Ecto neural progenitor cell (in vitro differentiated cells): ENCODE measurements at regions not wholly inside any gene's neighbourhood (a gene's known extent, or its start where the extent isn't known, plus 50 kb on each side); places are given as distances from the start of the nearest gene placed in this dataset.

Source experiments
- DNase-seq: peaks from one replicate; pipeline ENCODE4 v3.0.0-alpha.2; 2018; ENCODE audit warnings: low spot score

DNA sequence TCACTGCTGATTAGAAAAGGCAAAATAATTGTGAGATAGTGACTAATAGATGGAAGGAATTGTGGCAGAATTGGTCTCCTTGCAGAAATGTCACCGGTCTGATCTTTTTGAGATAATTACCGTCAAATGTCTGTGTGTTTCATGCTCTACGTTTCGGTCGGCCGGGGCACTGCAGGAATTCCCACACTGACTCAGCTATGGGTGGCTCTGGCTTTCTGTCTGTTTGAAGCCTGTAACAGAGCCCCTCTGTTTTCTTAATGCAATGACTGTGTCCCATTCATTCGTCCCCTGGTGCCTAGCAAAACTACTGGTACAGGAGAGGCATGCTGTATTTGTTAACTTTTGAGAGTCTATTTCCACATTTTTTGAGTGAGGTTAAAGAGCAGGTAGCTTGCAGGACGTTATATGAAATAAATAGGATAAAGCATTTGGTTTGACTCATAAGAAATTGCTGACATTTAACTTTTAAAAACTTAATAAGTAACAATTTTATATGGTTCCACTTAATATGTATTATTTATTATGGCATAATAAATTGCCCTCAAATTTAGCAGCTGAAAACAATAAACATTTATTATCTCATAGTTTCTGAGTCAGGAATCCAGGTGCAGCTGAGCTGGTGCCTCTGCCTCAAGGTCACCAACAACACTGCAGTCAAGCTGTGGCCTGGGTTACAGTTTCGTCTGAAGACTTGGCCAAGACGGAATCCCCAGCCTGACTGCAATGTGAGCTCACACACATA is 53.3 kb upstream of the CTBP2 start:
- no peak for DNase-seq

DNA sequence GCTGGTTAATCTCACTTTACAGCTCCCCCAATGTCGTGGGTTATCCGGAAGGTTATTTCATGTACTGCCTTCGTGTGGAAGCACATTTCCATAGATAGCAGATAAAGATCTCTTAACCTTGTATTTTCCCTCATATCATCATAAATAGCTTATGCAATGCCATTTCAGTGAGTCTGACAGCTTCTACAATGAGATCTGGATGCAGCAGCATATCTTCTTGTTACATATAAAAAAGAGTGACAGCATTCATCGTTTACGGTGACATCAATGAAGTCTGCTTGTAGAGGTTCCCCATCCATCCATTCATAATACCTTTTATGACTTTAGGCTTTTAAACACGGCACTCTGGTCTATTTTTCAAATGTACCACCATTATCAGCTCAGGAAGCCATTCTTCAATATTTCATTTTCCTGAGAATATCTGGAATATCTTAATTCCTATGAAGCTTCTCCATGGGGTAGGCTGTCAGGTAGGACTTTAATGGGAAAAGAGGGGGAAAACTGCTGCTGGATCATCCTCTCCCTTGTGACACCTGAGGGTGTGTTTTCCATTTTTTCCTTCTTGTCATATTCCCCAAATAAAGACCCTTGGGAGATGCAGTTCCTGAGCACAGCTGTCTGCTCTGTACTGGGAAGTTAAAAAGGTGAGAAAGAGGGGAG is 51.9 kb upstream of the CTBP2 start:
- DNase-seq: no peak
